AG09309 (cell line): ENCODE measurements at regions not wholly inside any gene's neighbourhood (a gene's known extent, or its start where the extent isn't known, plus 50 kb on each side); places are given as distances from the start of the nearest gene placed in this dataset.

Experiments used
- DNase-seq: peaks from one replicate; pipeline ENCODE4 v3.0.0-alpha.2; 2010; ENCODE audit warnings: low read depth
- H3K4me3 ChIP-seq: 2 replicates; pipeline ENCODE4 v1.5.1; 2011; ENCODE audit warnings: mild to moderate bottlenecking, low read depth, low read length, moderate library complexity; ENCODE audit not compliant: control insufficient read depth
- TF ChIP-seq, protein P1 (sequence below): IDR thresholded peaks from 2 replicates; pipeline ENCODE4 v1.5.1; 2011; ENCODE audit warnings: mild to moderate bottlenecking, low read depth, low read length, inconsistent platforms; ENCODE audit not compliant: insufficient read depth, control insufficient read depth; ENCODE audit errors: missing control alignments

DNA sequence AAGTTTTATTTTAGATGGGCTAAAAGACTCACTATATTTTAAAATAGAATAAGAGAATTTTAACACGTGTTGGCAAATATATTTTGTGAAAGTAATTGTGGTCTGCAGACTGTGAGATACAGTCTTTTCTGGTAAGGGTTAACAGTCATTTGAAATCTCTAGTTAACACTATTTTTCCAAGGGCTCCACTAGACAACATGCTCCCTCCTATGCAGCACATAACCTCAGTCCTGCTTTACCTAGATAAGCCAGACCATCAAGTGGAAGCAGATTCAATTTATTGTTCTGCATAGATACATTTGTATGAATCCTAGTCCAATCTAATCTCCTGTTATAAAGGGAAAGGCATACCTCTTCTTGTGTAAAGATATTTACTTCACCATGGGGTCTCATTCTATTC, 133.2 kb upstream of the CT83 start:
- TF ChIP-seq, protein P1, sequence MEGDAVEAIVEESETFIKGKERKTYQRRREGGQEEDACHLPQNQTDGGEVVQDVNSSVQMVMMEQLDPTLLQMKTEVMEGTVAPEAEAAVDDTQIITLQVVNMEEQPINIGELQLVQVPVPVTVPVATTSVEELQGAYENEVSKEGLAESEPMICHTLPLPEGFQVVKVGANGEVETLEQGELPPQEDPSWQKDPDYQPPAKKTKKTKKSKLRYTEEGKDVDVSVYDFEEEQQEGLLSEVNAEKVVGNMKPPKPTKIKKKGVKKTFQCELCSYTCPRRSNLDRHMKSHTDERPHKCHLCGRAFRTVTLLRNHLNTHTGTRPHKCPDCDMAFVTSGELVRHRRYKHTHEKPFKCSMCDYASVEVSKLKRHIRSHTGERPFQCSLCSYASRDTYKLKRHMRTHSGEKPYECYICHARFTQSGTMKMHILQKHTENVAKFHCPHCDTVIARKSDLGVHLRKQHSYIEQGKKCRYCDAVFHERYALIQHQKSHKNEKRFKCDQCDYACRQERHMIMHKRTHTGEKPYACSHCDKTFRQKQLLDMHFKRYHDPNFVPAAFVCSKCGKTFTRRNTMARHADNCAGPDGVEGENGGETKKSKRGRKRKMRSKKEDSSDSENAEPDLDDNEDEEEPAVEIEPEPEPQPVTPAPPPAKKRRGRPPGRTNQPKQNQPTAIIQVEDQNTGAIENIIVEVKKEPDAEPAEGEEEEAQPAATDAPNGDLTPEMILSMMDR: no peak
- H3K4me3 ChIP-seq: no peak overlapping the region

More for the DNA sequence above, 133.2 kb upstream of the CT83 start:
- DNase-seq: no peak
